ENCODE measurements at regions not wholly inside any gene's neighbourhood (a gene's known extent, or its start where the extent isn't known, plus 50 kb on each side); places are given as distances from the start of the nearest gene placed in this dataset.

DNA sequence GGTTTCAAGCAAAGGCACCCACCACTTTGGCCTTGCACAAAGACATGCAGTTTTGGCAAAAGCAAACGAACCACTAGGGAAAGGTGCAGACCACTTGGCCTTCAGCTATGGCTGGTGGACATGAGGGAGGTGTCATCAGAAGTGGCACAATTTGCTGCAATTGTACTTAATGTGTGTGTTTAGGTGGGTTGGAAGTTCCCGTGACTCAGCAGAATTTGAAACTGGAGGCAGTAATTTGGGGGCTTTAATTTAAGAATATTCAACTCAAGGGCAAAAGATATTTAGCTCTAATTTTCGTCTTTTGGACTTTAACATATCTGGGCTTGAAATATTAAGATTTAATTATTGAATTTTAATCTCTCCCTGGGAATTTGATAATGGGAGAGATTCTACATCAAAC, 115.6 kb upstream of the NOCT start:
- DNase-seq (ENCODE audit: low read depth) (no peak), FAIRE-seq (no peak)
- Histone ChIP-seq H3K27me3 (ENCODE audit: control insufficient read depth, insufficient read depth, low read length) (no peaks in the 10 kb centered on the region), H3K4me3 (ENCODE audit: low read depth, low read length) (no peak overlapping the region), H3K36me3 (ENCODE audit: control insufficient read depth, insufficient read depth, low read length) (no peaks in the 10 kb centered on the region)
- TF ChIP-seq, protein P1, sequence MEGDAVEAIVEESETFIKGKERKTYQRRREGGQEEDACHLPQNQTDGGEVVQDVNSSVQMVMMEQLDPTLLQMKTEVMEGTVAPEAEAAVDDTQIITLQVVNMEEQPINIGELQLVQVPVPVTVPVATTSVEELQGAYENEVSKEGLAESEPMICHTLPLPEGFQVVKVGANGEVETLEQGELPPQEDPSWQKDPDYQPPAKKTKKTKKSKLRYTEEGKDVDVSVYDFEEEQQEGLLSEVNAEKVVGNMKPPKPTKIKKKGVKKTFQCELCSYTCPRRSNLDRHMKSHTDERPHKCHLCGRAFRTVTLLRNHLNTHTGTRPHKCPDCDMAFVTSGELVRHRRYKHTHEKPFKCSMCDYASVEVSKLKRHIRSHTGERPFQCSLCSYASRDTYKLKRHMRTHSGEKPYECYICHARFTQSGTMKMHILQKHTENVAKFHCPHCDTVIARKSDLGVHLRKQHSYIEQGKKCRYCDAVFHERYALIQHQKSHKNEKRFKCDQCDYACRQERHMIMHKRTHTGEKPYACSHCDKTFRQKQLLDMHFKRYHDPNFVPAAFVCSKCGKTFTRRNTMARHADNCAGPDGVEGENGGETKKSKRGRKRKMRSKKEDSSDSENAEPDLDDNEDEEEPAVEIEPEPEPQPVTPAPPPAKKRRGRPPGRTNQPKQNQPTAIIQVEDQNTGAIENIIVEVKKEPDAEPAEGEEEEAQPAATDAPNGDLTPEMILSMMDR (IDR thresholded peaks at IDR 0.05; ENCODE audit: insufficient read depth, low read length, severe bottlenecking), result no peak

DNA sequence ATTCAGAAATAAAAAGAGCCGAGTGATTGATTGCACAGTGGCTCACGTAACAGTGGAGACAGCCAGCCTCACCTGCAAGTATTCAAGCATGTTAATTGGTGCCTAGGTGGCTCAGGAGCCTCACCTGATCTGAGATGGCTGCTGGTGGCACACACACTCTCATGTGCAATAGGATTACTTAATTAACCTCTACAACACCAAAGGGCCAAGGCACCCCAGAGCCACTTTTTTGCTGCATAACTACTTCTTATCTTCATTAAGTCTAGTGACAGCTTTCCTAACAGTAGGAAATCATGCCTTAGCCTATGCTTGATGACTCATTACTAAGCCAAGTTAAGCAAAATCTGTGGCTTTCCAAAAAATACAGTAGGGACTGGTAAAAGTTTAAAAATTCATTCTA, 117.3 kb upstream of the NOCT start:
- Histone ChIP-seq H3K36me3 (ENCODE audit: control insufficient read depth, insufficient read depth, low read length) (no peaks in the 10 kb centered on the region), H3K4me3 (ENCODE audit: low read depth, low read length) (no peak overlapping the region), H3K27me3 (ENCODE audit: control insufficient read depth, insufficient read depth, low read length) (no peaks in the 10 kb centered on the region)
- DNase-seq (ENCODE audit: low read depth) (peak; percentile 49), FAIRE-seq (no peak)
- TF ChIP-seq, protein P1 (IDR thresholded peaks at IDR 0.05; ENCODE audit: insufficient read depth, low read length, severe bottlenecking), result no peak

DNA sequence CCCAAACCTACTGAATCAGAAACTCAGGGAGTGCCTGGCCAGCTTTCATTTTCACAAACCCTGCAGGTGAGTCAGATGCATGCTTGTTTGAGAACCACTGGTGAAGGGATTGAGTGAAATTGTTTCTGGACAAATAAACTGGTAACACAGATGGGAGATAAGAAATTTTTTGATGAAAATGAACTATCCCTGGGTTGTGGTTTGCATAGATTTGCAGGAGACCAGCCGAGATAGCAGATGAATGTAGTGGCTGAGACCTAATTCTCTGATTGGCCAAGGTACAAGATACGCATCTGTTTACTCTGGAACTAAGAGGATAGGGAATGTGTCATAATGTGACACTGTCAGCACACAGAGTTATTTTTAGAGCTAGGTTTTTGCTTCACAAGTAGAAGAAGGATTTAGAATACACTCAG, 117.8 kb upstream of the NOCT start:
- FAIRE-seq, result no peak
- DNase-seq (ENCODE audit: low read depth), result peak; percentile 70
- TF ChIP-seq, protein P1 (IDR thresholded peaks at IDR 0.05; ENCODE audit: insufficient read depth, low read length, severe bottlenecking), result no peak
- H3K36me3 ChIP-seq (ENCODE audit: control insufficient read depth, insufficient read depth, low read length), result no peaks in the 10 kb centered on the region
- H3K27me3 ChIP-seq (ENCODE audit: control insufficient read depth, insufficient read depth, low read length), result no peaks in the 10 kb centered on the region
- H3K4me3 ChIP-seq (ENCODE audit: low read depth, low read length), result no peak overlapping the region

DNA sequence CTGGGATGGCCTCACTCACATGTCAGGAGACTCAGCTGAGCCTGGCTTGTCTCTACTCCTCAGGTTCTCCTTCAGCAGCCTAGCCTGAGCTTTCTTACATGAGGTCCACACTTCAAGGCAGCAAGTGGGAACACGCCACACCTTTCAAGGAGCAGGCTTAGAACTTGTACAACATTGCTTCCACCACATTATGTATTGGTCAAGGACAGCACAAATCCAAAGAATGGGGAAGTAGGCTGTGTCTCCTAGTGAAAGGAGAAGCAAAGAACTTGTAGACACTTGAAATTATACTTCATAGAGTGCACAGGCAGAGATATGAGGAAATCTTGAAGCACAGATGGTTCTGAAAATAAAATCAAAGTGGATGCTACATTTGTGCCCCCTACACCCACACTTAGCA, 120.9 kb upstream of the NOCT start:
- Histone ChIP-seq H3K4me3 (ENCODE audit: low read depth, low read length) (no peak overlapping the region), H3K36me3 (ENCODE audit: control insufficient read depth, insufficient read depth, low read length) (no peaks in the 10 kb centered on the region), H3K27me3 (ENCODE audit: control insufficient read depth, insufficient read depth, low read length) (no peaks in the 10 kb centered on the region)
- DNase-seq (ENCODE audit: low read depth) (peak; percentile 93), FAIRE-seq (no peak)
- TF ChIP-seq, protein P1 (IDR thresholded peaks at IDR 0.05; ENCODE audit: insufficient read depth, low read length, severe bottlenecking), result no peak

DNA sequence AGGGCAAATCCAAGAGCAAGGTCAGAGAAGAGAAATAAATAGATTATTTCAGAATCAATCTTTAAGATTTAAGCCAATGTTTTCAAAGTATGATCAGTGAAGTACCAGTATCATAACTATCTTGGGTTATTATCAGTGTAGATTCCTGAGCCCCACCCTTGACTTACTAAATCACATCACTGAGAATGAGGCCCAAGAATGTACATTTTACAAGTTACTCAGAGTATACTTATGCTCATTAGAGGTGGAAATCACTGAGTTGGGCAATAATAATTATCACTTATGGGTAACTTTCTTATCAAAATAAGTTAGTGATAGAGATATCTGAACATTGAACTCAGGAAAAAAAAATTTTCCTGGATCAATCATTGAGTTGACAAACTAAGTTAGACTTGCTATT, 121.6 kb upstream of the NOCT start:
- DNase-seq (ENCODE audit: low read depth) (peak; percentile 53), FAIRE-seq (no peak)
- H3K36me3 ChIP-seq (ENCODE audit: control insufficient read depth, insufficient read depth, low read length), result no peaks in the 10 kb centered on the region
- no peaks in the 10 kb centered on the region for H3K27me3 ChIP-seq (ENCODE audit: control insufficient read depth, insufficient read depth, low read length)
- TF ChIP-seq, protein P1 (IDR thresholded peaks at IDR 0.05; ENCODE audit: insufficient read depth, low read length, severe bottlenecking), result no peak
- no peak overlapping the region for H3K4me3 ChIP-seq (ENCODE audit: low read depth, low read length)
